ENCODE measurements at regions not wholly inside any gene's neighbourhood (a gene's known extent, or its start where the extent isn't known, plus 50 kb on each side); places are given as distances from the start of the nearest gene placed in this dataset.

DNA sequence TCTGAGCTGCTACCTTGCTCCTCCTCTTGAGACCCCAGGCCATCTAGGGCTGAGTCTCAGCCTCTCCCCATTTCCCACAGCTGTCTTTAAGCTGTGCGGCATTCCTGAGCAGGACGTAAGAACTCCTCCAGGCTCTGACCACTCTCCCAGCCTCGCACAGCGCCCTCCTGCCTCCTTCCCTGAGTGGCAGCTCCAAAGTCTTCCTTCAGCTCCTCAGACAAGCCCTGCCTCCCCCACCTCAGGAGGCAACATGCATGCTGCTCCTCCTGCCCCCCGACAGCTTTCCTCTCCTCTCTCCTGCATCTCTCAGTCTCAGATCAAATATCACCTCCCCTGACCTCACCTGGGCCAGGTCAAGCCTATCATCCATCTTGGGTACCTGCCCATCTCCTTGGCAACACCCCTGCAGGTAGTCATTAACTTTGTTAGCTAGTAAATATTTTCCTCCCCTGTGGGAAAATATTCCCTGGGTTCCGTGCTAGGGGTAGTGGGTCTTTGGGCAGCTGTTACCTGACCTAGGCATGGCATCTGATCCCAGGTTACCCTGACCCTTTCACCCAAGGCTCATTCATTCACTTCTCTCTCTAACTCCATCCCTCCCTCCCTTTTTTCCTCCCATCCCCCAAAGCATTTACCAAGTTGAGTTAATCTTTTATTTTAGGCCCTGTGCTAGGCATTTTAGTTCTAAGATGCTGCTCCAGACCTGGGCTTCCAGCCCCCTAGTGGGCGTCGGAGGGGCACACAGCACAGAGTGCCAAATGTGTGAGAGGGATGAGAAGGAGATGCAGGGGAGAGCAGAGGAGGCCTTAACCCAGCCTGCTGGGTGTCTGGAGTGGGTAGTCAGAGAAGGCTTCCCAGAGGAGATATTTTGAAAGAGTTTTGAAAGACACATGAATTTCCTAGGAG, 419.9 kb downstream of the PTPRU start:
- no peak overlapping the region for H3K9ac ChIP-seq (ENCODE audit: control insufficient read depth, extremely low read depth, insufficient read depth, low read length)
- H3K36me3 ChIP-seq (ENCODE audit: control insufficient read depth in 2 of 2, extremely low read depth in 1 of 2, insufficient read depth in 2 of 2, low read length in 2 of 2) = no peaks in the 10 kb centered on the region
- no peaks in the 10 kb centered on the region for H4K20me1 ChIP-seq (ENCODE audit: control insufficient read depth, extremely low read depth, insufficient read depth, low read length)
- DNase-seq (ENCODE audit: low read depth, low spot score) (no peak), FAIRE-seq (no peak)
- H3K27me3 ChIP-seq (ENCODE audit: control insufficient read depth, extremely low read depth, insufficient read depth, low read length) = peaks cover 3% of the 10 kb centered on the region
- H3K9me1 ChIP-seq (ENCODE audit: control insufficient read depth, extremely low read depth, insufficient read depth, low read length) = no peaks in the 10 kb centered on the region
- no peak overlapping the region for H3K4me3 ChIP-seq (ENCODE audit: control insufficient read depth in 2 of 3, extremely low read depth in 1 of 3, insufficient read depth in 2 of 3, low read depth in 1 of 3, low read length in 3 of 3)
- no peak overlapping the region for H2AFZ ChIP-seq (ENCODE audit: control insufficient read depth, low read length)
- H3K27ac ChIP-seq (ENCODE audit: control insufficient read depth, insufficient read depth, low read length) = no peak overlapping the region
- no peak overlapping the region for H3K4me2 ChIP-seq (ENCODE audit: control insufficient read depth, extremely low read depth, insufficient read depth, low read depth, low read length)
- TF ChIP-seq, protein P1, sequence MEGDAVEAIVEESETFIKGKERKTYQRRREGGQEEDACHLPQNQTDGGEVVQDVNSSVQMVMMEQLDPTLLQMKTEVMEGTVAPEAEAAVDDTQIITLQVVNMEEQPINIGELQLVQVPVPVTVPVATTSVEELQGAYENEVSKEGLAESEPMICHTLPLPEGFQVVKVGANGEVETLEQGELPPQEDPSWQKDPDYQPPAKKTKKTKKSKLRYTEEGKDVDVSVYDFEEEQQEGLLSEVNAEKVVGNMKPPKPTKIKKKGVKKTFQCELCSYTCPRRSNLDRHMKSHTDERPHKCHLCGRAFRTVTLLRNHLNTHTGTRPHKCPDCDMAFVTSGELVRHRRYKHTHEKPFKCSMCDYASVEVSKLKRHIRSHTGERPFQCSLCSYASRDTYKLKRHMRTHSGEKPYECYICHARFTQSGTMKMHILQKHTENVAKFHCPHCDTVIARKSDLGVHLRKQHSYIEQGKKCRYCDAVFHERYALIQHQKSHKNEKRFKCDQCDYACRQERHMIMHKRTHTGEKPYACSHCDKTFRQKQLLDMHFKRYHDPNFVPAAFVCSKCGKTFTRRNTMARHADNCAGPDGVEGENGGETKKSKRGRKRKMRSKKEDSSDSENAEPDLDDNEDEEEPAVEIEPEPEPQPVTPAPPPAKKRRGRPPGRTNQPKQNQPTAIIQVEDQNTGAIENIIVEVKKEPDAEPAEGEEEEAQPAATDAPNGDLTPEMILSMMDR (optimal IDR thresholded peaks at IDR 0.05 in 1 of 3, IDR thresholded peaks at IDR 0.05 in 1 of 3, conservative IDR thresholded peaks at IDR 0.05 in 1 of 3; ENCODE audit: extremely low read depth in 1 of 3, insufficient read depth in 2 of 3, low read length in 3 of 3) = peak; percentile 26 to 50 (median 45)
- TF ChIP-seq EZH2 (IDR thresholded peaks at IDR 0.05; ENCODE audit: low read length) = no peak
- dilution Hi-C loops (cut with MboI; ENCODE audit: extremely low pct_ligation_motif_present, low sequenced_read_pairs) = no loop called here
- H3K9me3 ChIP-seq (ENCODE audit: control insufficient read depth, low read depth, low read length) = peaks cover 3% of the 10 kb centered on the region
- no peaks in the 10 kb centered on the region for H3K79me2 ChIP-seq (ENCODE audit: control insufficient read depth, insufficient read depth, low read length)
- H3K4me1 ChIP-seq (ENCODE audit: control insufficient read depth, extremely low read depth, insufficient read depth, low read length) = no peaks in the 10 kb centered on the region

DNA sequence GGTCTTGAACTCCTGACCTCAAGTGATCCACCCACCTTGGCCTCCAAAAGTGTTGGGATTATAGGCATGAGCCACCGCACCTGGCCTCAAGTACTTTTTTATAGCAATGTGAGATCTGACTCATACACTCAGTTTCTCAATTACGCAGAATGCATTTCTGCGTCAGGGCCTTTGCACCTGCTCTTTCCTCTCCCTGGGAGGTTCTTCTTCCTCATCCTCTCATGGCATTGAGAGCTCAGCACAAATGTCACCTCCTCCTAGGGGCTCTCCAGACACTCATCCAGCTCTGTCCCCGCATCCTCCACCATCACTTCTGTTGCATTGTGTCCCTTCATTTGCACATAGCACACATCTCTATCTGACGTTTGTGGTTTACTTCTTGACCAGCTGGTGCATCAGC, 418.8 kb downstream of the PTPRU start:
- H3K27me3 ChIP-seq (ENCODE audit: control insufficient read depth, extremely low read depth, insufficient read depth, low read length) = peaks cover 3% of the 10 kb centered on the region
- dilution Hi-C loops (cut with MboI; ENCODE audit: extremely low pct_ligation_motif_present, low sequenced_read_pairs) = no loop called here
- H3K36me3 ChIP-seq (ENCODE audit: control insufficient read depth in 2 of 2, extremely low read depth in 1 of 2, insufficient read depth in 2 of 2, low read length in 2 of 2) = no peaks in the 10 kb centered on the region
- DNase-seq (ENCODE audit: low read depth, low spot score) (no peak), FAIRE-seq (no peak)
- H4K20me1 ChIP-seq (ENCODE audit: control insufficient read depth, extremely low read depth, insufficient read depth, low read length) = no peaks in the 10 kb centered on the region
- peaks cover 3% of the 10 kb centered on the region for H3K9me3 ChIP-seq (ENCODE audit: control insufficient read depth, low read depth, low read length)
- H3K9me1 ChIP-seq (ENCODE audit: control insufficient read depth, extremely low read depth, insufficient read depth, low read length) = no peaks in the 10 kb centered on the region
- no peak overlapping the region for H2AFZ ChIP-seq (ENCODE audit: control insufficient read depth, low read length)
- TF ChIP-seq, protein P1 (optimal IDR thresholded peaks at IDR 0.05 in 1 of 3, IDR thresholded peaks at IDR 0.05 in 1 of 3, conservative IDR thresholded peaks at IDR 0.05 in 1 of 3; ENCODE audit: extremely low read depth in 1 of 3, insufficient read depth in 2 of 3, low read length in 3 of 3) = no peak
- no peak for TF ChIP-seq EZH2 (IDR thresholded peaks at IDR 0.05; ENCODE audit: low read length)
- no peaks in the 10 kb centered on the region for H3K4me1 ChIP-seq (ENCODE audit: control insufficient read depth, extremely low read depth, insufficient read depth, low read length)
- H3K79me2 ChIP-seq (ENCODE audit: control insufficient read depth, insufficient read depth, low read length) = no peaks in the 10 kb centered on the region
- no peak overlapping the region for H3K4me2 ChIP-seq (ENCODE audit: control insufficient read depth, extremely low read depth, insufficient read depth, low read depth, low read length)
- H3K9ac ChIP-seq (ENCODE audit: control insufficient read depth, extremely low read depth, insufficient read depth, low read length) = no peak overlapping the region
- no peak overlapping the region for H3K4me3 ChIP-seq (ENCODE audit: control insufficient read depth in 2 of 3, extremely low read depth in 1 of 3, insufficient read depth in 2 of 3, low read depth in 1 of 3, low read length in 3 of 3)
- H3K27ac ChIP-seq (ENCODE audit: control insufficient read depth, insufficient read depth, low read length) = no peak overlapping the region

Data from keratinocyte (primary cell).